Stimulated activated CD4-positive, alpha-beta T cell treated with anti-CD3 and anti-CD28 coated beads, Interleukin-1b, Interleukin-23, amount 100 ng/mL, for 48 hours (primary cell): ENCODE measurements at regions not wholly inside any gene's neighbourhood (a gene's known extent, or its start where the extent isn't known, plus 50 kb on each side); places are given as distances from the start of the nearest gene placed in this dataset.

Experiments used
- DNase-seq: peaks from one replicate; pipeline ENCODE4 v3.0.0-alpha.2; 2020

- DNase-seq = no peak
These were observed 124.9 kb downstream of the CYLD start for GRCh38 chr16:50866806-50867205.

GRCh38 chr16:50864386-50864785, 122.5 kb downstream of the CYLD start:
- DNase-seq = no peak

- DNase-seq = no peak
These were observed 121.8 kb downstream of the CYLD start for GRCh38 chr16:50863644-50864144.

- DNase-seq = no peak
These were observed 121.1 kb downstream of the CYLD start for GRCh38 chr16:50862818-50863643.

GRCh38 chr16:50861970-50862411, 120.1 kb downstream of the CYLD start:
- no peak for DNase-seq

- DNase-seq = no peak
These were observed 119.6 kb downstream of the CYLD start for GRCh38 chr16:50861451-50861850.

- DNase-seq = no peak
These were observed 117.9 kb downstream of the CYLD start for GRCh38 chr16:50859628-50860360.

GRCh38 chr16:50858877-50859627, 117.2 kb downstream of the CYLD start:
- no peak for DNase-seq

- no peak for DNase-seq
These were observed 116.5 kb downstream of the CYLD start for GRCh38 chr16:50858376-50858775.

- no peak for DNase-seq
These were observed 116.0 kb downstream of the CYLD start for GRCh38 chr16:50857881-50858280.

GRCh38 chr16:50856991-50857390, 115.1 kb downstream of the CYLD start:
- no peak for DNase-seq

- no peak for DNase-seq
These were observed 111.4 kb downstream of the CYLD start for GRCh38 chr16:50853329-50853728.
